ENCODE measurements at regions not wholly inside any gene's neighbourhood (a gene's known extent, or its start where the extent isn't known, plus 50 kb on each side); places are given as distances from the start of the nearest gene placed in this dataset.

- Mint-ChIP-seq H3K27me3 (no peaks in the 10 kb centered on the region), H3K27ac (no peak overlapping the region), H3K9me3 (peaks cover 13% of the 10 kb centered on the region), H3K4me3 (no peak overlapping the region), H3K36me3 (ENCODE audit: low read depth) (peaks cover 8% of the 10 kb centered on the region), H3K4me1 (peaks cover 52% of the 10 kb centered on the region)
- DNase-seq = no peak
- POLR2A ChIA-PET = interaction anchor here (1.1 kb wide), 1 partner anchor 34 kb away, joined by 4 read pairs; no protein-coding TSS in a partner anchor
- CTCF ChIA-PET = no interaction called here
Measured at GRCh38 chr13:22108979-22109378, 438.1 kb downstream of the FGF9 start.

GRCh38 chr13:22110368-22110767 is 439.5 kb downstream of the FGF9 start:
- Mint-ChIP-seq H3K9me3 (peaks cover 10% of the 10 kb centered on the region), H3K36me3 (ENCODE audit: low read depth) (peaks cover 10% of the 10 kb centered on the region), H3K4me1 (peaks cover 65% of the 10 kb centered on the region), H3K27me3 (no peaks in the 10 kb centered on the region), H3K4me3 (no peak overlapping the region), H3K27ac (no peak overlapping the region)
- DNase-seq = no peak
- ChIA-PET POLR2A (no interaction called here), CTCF (no interaction called here)

- ChIA-PET POLR2A (no interaction called here), CTCF (no interaction called here)
- H3K27ac Mint-ChIP-seq = no peak overlapping the region
- no peaks in the 10 kb centered on the region for H3K27me3 Mint-ChIP-seq
- H3K4me1 Mint-ChIP-seq = peaks cover 65% of the 10 kb centered on the region
- peaks cover 10% of the 10 kb centered on the region for H3K9me3 Mint-ChIP-seq
- H3K36me3 Mint-ChIP-seq (ENCODE audit: low read depth) = peaks cover 14% of the 10 kb centered on the region
- H3K4me3 Mint-ChIP-seq = no peak overlapping the region
- DNase-seq = no peak
Measured at GRCh38 chr13:22111152-22111783, 440.4 kb downstream of the FGF9 start.

GRCh38 chr13:22111961-22112360 is 441.1 kb downstream of the FGF9 start:
- H3K4me3 Mint-ChIP-seq = no peak overlapping the region
- peaks cover 61% of the 10 kb centered on the region for H3K4me1 Mint-ChIP-seq
- ChIA-PET CTCF (no interaction called here), POLR2A (no interaction called here)
- H3K36me3 Mint-ChIP-seq (ENCODE audit: low read depth) = peaks cover 18% of the 10 kb centered on the region
- no peak overlapping the region for H3K27ac Mint-ChIP-seq
- no peak for DNase-seq
- H3K27me3 Mint-ChIP-seq = no peaks in the 10 kb centered on the region
- H3K9me3 Mint-ChIP-seq = peaks cover 10% of the 10 kb centered on the region

- CTCF ChIA-PET = no interaction called here
- H3K9me3 Mint-ChIP-seq = peaks cover 10% of the 10 kb centered on the region
Measured at GRCh38 chr13:22112956-22113745, 442.3 kb downstream of the FGF9 start.

GRCh38 chr13:22114630-22115311 is 443.9 kb downstream of the FGF9 start:
- peaks cover 18% of the 10 kb centered on the region for H3K36me3 Mint-ChIP-seq (ENCODE audit: low read depth)
- H3K4me1 Mint-ChIP-seq = peaks cover 41% of the 10 kb centered on the region
- no peak overlapping the region for H3K4me3 Mint-ChIP-seq
- H3K27me3 Mint-ChIP-seq = no peaks in the 10 kb centered on the region
- peak; percentile 31 for DNase-seq
- ChIA-PET POLR2A (interaction anchor here (1.3 kb wide), 1 partner anchor 52 kb away, joined by 3 read pairs; no protein-coding TSS in a partner anchor), CTCF (interaction anchor here (0.7 kb wide), 1 partner anchor 16 kb away, joined by 4 read pairs; no protein-coding TSS in a partner anchor)
- H3K27ac Mint-ChIP-seq = peak overlapping the region; percentile 76
- H3K9me3 Mint-ChIP-seq = peaks cover 10% of the 10 kb centered on the region

More at GRCh38 chr13:22112956-22113745, 442.3 kb downstream of the FGF9 start:
- Mint-ChIP-seq H3K4me1 (peaks cover 49% of the 10 kb centered on the region), H3K27ac (no peak overlapping the region), H3K27me3 (no peaks in the 10 kb centered on the region), H3K36me3 (ENCODE audit: low read depth) (peaks cover 18% of the 10 kb centered on the region), H3K4me3 (no peak overlapping the region)
- no peak for DNase-seq
- POLR2A ChIA-PET = no interaction called here

- Mint-ChIP-seq H3K27me3 (no peaks in the 10 kb centered on the region), H3K4me1 (peaks cover 23% of the 10 kb centered on the region)
- POLR2A ChIA-PET = no interaction called here
Measured at GRCh38 chr13:22118158-22118557, 447.3 kb downstream of the FGF9 start.

GRCh38 chr13:22120646-22121045 is 449.8 kb downstream of the FGF9 start:
- no peaks in the 10 kb centered on the region for H3K27me3 Mint-ChIP-seq
- ChIA-PET POLR2A (no interaction called here), CTCF (interaction anchor here (1.4 kb wide), 1 partner anchor 11 kb away, joined by 4 read pairs; no protein-coding TSS in a partner anchor)
- peaks cover 3% of the 10 kb centered on the region for H3K4me1 Mint-ChIP-seq
- no peak overlapping the region for H3K27ac Mint-ChIP-seq
- no peak overlapping the region for H3K4me3 Mint-ChIP-seq
- no peak for DNase-seq
- peaks cover 5% of the 10 kb centered on the region for H3K36me3 Mint-ChIP-seq (ENCODE audit: low read depth)
- H3K9me3 Mint-ChIP-seq = no peaks in the 10 kb centered on the region

More at GRCh38 chr13:22118158-22118557, 447.3 kb downstream of the FGF9 start:
- Mint-ChIP-seq H3K9me3 (peaks cover 5% of the 10 kb centered on the region), H3K27ac (no peak overlapping the region), H3K36me3 (ENCODE audit: low read depth) (peaks cover 18% of the 10 kb centered on the region), H3K4me3 (no peak overlapping the region)
- no peak for DNase-seq
- CTCF ChIA-PET = no interaction called here

GRCh38 chr13:22121146-22121739 is 450.4 kb downstream of the FGF9 start:
- ChIA-PET POLR2A (no interaction called here), CTCF (interaction anchor here (1.4 kb wide), 1 partner anchor 10 kb away, joined by 4 read pairs; no protein-coding TSS in a partner anchor)
- Mint-ChIP-seq H3K4me3 (no peak overlapping the region), H3K36me3 (ENCODE audit: low read depth) (peaks cover 4% of the 10 kb centered on the region), H3K27me3 (no peaks in the 10 kb centered on the region), H3K27ac (no peak overlapping the region), H3K9me3 (no peaks in the 10 kb centered on the region), H3K4me1 (peaks cover 7% of the 10 kb centered on the region)
- no peak for DNase-seq

- H3K27ac Mint-ChIP-seq = no peak overlapping the region
- ChIA-PET CTCF (no interaction called here), POLR2A (no interaction called here)
- no peak overlapping the region for H3K4me3 Mint-ChIP-seq
- peaks cover 24% of the 10 kb centered on the region for H3K4me1 Mint-ChIP-seq
- H3K36me3 Mint-ChIP-seq (ENCODE audit: low read depth) = peaks cover 4% of the 10 kb centered on the region
- peaks cover 6% of the 10 kb centered on the region for H3K9me3 Mint-ChIP-seq
- H3K27me3 Mint-ChIP-seq = no peaks in the 10 kb centered on the region
- no peak for DNase-seq
Measured at GRCh38 chr13:22126433-22127021, 455.7 kb downstream of the FGF9 start.

GRCh38 chr13:22127277-22128164 is 456.6 kb downstream of the FGF9 start:
- H3K4me3 Mint-ChIP-seq = no peak overlapping the region
- no peak for DNase-seq
- no peaks in the 10 kb centered on the region for H3K27me3 Mint-ChIP-seq
- ChIA-PET CTCF (no interaction called here), POLR2A (no interaction called here)
- peaks cover 24% of the 10 kb centered on the region for H3K4me1 Mint-ChIP-seq
- no peak overlapping the region for H3K27ac Mint-ChIP-seq
- H3K9me3 Mint-ChIP-seq = peaks cover 6% of the 10 kb centered on the region
- H3K36me3 Mint-ChIP-seq (ENCODE audit: low read depth) = peaks cover 4% of the 10 kb centered on the region
